GM12878 (cell line): ENCODE measurements at regions not wholly inside any gene's neighbourhood (a gene's known extent, or its start where the extent isn't known, plus 50 kb on each side); places are given as distances from the start of the nearest gene placed in this dataset.

Experiments used
- ATAC-seq: fragments of 200-7000 bp; cut with Tn5 transposase; 3 replicates; pipeline ENCODE4 v1.9.1; 2020; ENCODE audit warnings: mild to moderate bottlenecking, moderate library complexity
- BruUV-seq: library from RNA; stranded (reverse); fragments of 400-500 nt; replicated peaks from 2 replicates; lab custom pipeline; 2021; lab: Mats Ljungman, UMichigan
- CTCF ChIA-PET: fragments of 300-600 bp; sonication (Branson Sonifier 250); formaldehyde crosslinking; extraction: SDS; loops from one replicate; lab custom pipeline; 2021; ENCODE audit warnings: inconsistent platforms; lab: Yijun Ruan, JAX
- POLR2A ChIA-PET: fragments of 350-600 bp; formaldehyde crosslinking; extraction: SDS; loops from one replicate; lab custom pipeline; 2021; ENCODE audit warnings: inconsistent platforms; lab: Charles Lee
- RAD21 ChIA-PET: fragments of 300-600 bp; sonication (Branson Sonifier 250); formaldehyde crosslinking; loops from one replicate; lab custom pipeline; 2023; ENCODE audit warnings: antibody characterized with exemption; ENCODE audit not compliant: unreplicated experiment; lab: Charles Lee
- SMC1A ChIA-PET: fragments of 300-600 bp; sonication (Branson Sonifier 250); formaldehyde crosslinking; loops from one replicate; lab custom pipeline; 2023; ENCODE audit not compliant: unreplicated experiment, uncharacterized antibody; lab: Charles Lee
- DNase-seq: peaks from one replicate; pipeline ENCODE4 v3.0.0-alpha.2; 2011; ENCODE audit warnings: low read depth, low spot score
- FAIRE-seq: peaks from 3 replicates; lab custom pipeline; 2011; peaks lifted over from hg19 to GRCh38; lab: Jason Lieb, UNC
- H2AFZ ChIP-seq: 2 replicates; pipeline ENCODE4 v1.6.0; 2011; ENCODE audit warnings: low read depth, low read length, control low read depth; ENCODE audit not compliant: control insufficient read depth
- H3K27ac ChIP-seq: 2 replicates; pipeline ENCODE4 v1.5.1; 2011; ENCODE audit warnings: control low read depth; ENCODE audit not compliant: control insufficient read depth, insufficient read depth
- H3K27me3 ChIP-seq, 2 experiments: replicated peaks in 1 of 2; 2 replicates each; pipeline versions ENCODE4 v1.6.0 to v1.6.1; 2011; ENCODE audit warnings: low read length in 1 of 2; ENCODE audit not compliant: control insufficient read depth in 2 of 2, insufficient read depth in 2 of 2
- H3K36me3 ChIP-seq, 2 experiments: 2 replicates each; pipeline ENCODE4 v1.5.1; 2011; ENCODE audit warnings: low read length in 1 of 2; ENCODE audit not compliant: control insufficient read depth in 2 of 2, insufficient read depth in 2 of 2
- H3K4me1 ChIP-seq: 2 replicates; pipeline ENCODE4 v1.6.1; 2011; ENCODE audit warnings: mild to moderate bottlenecking, low read length, moderate library complexity, mixed read lengths; ENCODE audit not compliant: control insufficient read depth, insufficient read depth
- H3K4me2 ChIP-seq: 2 replicates; pipeline ENCODE4 v1.6.0; 2011; ENCODE audit warnings: control low read depth; ENCODE audit not compliant: control insufficient read depth, insufficient read depth
- H3K4me3 ChIP-seq: fragments of 200-600 bp; sonication (generic); 2 replicates; pipeline ENCODE4 v1.5.1; 2016
- H3K79me2 ChIP-seq: 2 replicates; pipeline ENCODE4 v1.6.0; 2011; ENCODE audit warnings: low read length; ENCODE audit not compliant: control insufficient read depth, insufficient read depth
- H3K9ac ChIP-seq: 2 replicates; pipeline ENCODE4 v1.8.0; 2011; ENCODE audit warnings: low read length, control low read depth, mixed read lengths; ENCODE audit not compliant: control insufficient read depth, insufficient read depth
- H3K9me3 ChIP-seq: replicated peaks from 3 replicates; pipeline ENCODE4 v1.5.1; 2011; ENCODE audit warnings: mild to moderate bottlenecking, low read length; ENCODE audit not compliant: control insufficient read depth, insufficient read depth
- H4K20me1 ChIP-seq: 2 replicates; pipeline ENCODE4 v1.6.0; 2011; ENCODE audit not compliant: control insufficient read depth, insufficient read depth
- ATF7 ChIP-seq: fragments of 450-650 bp; IDR thresholded peaks from 2 replicates; pipeline ENCODE4 v1.6.1; 2016; ENCODE audit warnings: low read depth, mild to moderate bottlenecking
- BCL11A ChIP-seq: IDR thresholded peaks from 2 replicates; pipeline ENCODE4 v1.6.1; 2011; ENCODE audit warnings: low read depth, low read length
- CREB1 ChIP-seq: IDR thresholded peaks from 2 replicates; pipeline ENCODE4 v1.6.1; 2012; ENCODE audit warnings: low read depth, mild to moderate bottlenecking, inconsistent platforms
- CUX1 ChIP-seq: IDR thresholded peaks from 2 replicates; pipeline ENCODE4 v1.6.1; 2012; ENCODE audit warnings: improper control_type of control experiment, low read depth, low read length; ENCODE audit not compliant: insufficient replicate concordance
- ETV6 ChIP-seq, 2 experiments: fragments of 450-650 bp in 1 of 2; IDR thresholded peaks in 1 of 2; conservative IDR thresholded peaks in 1 of 2; 2 replicates each; pipeline ENCODE4 v1.6.1; 2014; ENCODE audit warnings: antibody characterized with exemption in 1 of 2, borderline replicate concordance in 1 of 2, low read depth in 1 of 2, mild to moderate bottlenecking in 1 of 2, moderate library complexity in 1 of 2
- FOS ChIP-seq: IDR thresholded peaks from 3 replicates; pipeline ENCODE4 v1.6.1; 2011; ENCODE audit warnings: borderline replicate concordance; ENCODE audit not compliant: insufficient read length; ENCODE audit errors: extremely low read depth
- FOXM1 ChIP-seq: IDR thresholded peaks from 2 replicates; pipeline ENCODE4 v1.6.1; 2012; ENCODE audit warnings: low read depth, mild to moderate bottlenecking, inconsistent platforms, low read length, moderate library complexity
- LARP7 ChIP-seq: fragments of 450-650 bp; IDR thresholded peaks from 2 replicates; pipeline ENCODE4 v1.6.1; 2017; ENCODE audit warnings: mild to moderate bottlenecking
- MEF2B ChIP-seq: fragments of 450-650 bp; IDR thresholded peaks from 2 replicates; pipeline ENCODE4 v1.6.1; 2018; ENCODE audit warnings: mild to moderate bottlenecking, moderate library complexity; ENCODE audit not compliant: partially characterized antibody, poor library complexity, severe bottlenecking
- NKRF ChIP-seq: fragments of 450-650 bp; conservative IDR thresholded peaks from 2 replicates; pipeline ENCODE4 v1.6.1; 2017; ENCODE audit warnings: mild to moderate bottlenecking, moderate library complexity
- NR2C1 ChIP-seq: fragments of 450-650 bp; IDR thresholded peaks from 2 replicates; pipeline ENCODE4 v1.6.1; 2017; ENCODE audit warnings: antibody characterized with exemption, mild to moderate bottlenecking, moderate library complexity
- NR2F1 ChIP-seq: fragments of 450-650 bp; conservative IDR thresholded peaks from 2 replicates; pipeline ENCODE4 v1.6.1; 2017; ENCODE audit warnings: mild to moderate bottlenecking
- RFX5 ChIP-seq: IDR thresholded peaks from 2 replicates; pipeline ENCODE4 v1.6.1; 2011; ENCODE audit warnings: low read depth, low read length, improper control_type of control experiment
- ZBTB4 ChIP-seq: fragments of 450-650 bp; formaldehyde crosslinking; IDR thresholded peaks from 2 replicates; pipeline ENCODE4 v1.4.0; 2022; ENCODE audit warnings: mild to moderate bottlenecking, moderate library complexity
- ZNF274 ChIP-seq: IDR thresholded peaks from one replicate; pipeline ENCODE4 v1.8.0; 2011; ENCODE audit not compliant: insufficient read length, insufficient read depth
- WGBS: methylation state at CpG from one replicate; pipeline ENCODE4 v1.1.6; 2016; ENCODE audit warnings: low lambda C conversion rate; ENCODE audit not compliant: insufficient replicate concordance, insufficient coverage; ENCODE audit errors: missing lambda C conversion rate; 5-methylcytosine and 5-hydroxymethylcytosine counted together
- in situ Hi-C: fragments of 300-500 bp; cut with MboI; formaldehyde crosslinking; loops from 9 replicates; pipeline ENCODE4 v1.14.3; 2018; ENCODE audit warnings: mixed read lengths
- intact Hi-C: fragments of 100-400 bp; cut with micrococcal nuclease; formaldehyde crosslinking; loops from one replicate; pipeline ENCODE4 v1.14.2; 2022; ENCODE audit not compliant: unreplicated experiment

DNA sequence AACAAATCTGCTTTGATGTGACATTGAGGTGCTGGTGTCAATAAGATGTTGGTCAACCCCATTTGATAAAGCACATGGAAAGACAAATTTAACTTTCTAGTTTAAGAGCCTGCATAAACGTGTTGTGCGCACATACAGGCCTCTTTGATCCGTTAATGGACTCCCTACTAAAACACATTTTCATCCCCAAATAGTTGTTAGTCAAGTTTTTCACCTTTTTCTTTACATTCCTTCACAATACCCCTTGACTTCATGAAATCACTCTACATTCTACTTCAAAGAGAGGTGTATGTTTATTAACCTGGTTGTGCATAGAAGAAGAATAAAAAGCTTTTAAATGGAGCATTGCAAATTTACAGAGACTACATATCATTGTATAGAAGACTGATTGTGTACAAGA lies 180.3 kb downstream of the HDGFL1 start:
- Histone ChIP-seq H3K4me3 (no peak overlapping the region), H2AFZ (no peak overlapping the region), H3K9ac (no peak overlapping the region), H3K27me3 (no peaks in the 10 kb centered on the region), H3K4me2 (no peak overlapping the region), H3K79me2 (no peaks in the 10 kb centered on the region), H3K36me3 (no peaks in the 10 kb centered on the region), H4K20me1 (no peaks in the 10 kb centered on the region), H3K9me3 (no peaks in the 10 kb centered on the region), H3K27ac (no peak overlapping the region), H3K4me1 (no peaks in the 10 kb centered on the region)
- POLR2A ChIA-PET: no interaction called here
- BruUV-seq: no TSS peak
- CTCF ChIA-PET: no interaction called here
- SMC1A ChIA-PET: no interaction called here
- FAIRE-seq (no peak), ATAC-seq (no peak), DNase-seq (no peak)
- in situ Hi-C loops: no loop called here
- 14% methylated on average over 3 of the region's 3 CpGs for WGBS
- RAD21 ChIA-PET: no interaction called here
- intact Hi-C loops: no loop called here
- TF ChIP-seq ZNF274 (no peak), ETV6 (conservative IDR thresholded peaks at IDR 0.05 in 1 of 2, IDR thresholded peaks at IDR 0.05 in 1 of 2; ENCODE audit: borderline replicate concordance in 1 of 2, low read depth in 1 of 2) (no peak), CUX1 (no peak), ZBTB4 (CRISPR knock-in tag) (no peak), CREB1 (no peak), BCL11A (no peak), NKRF (no peak), FOXM1 (no peak), NR2F1 (no peak), MEF2B (no peak), LARP7 (no peak), ATF7 (no peak), FOS (no peak), NR2C1 (no peak), RFX5 (no peak)
